H1 (cell line): ENCODE measurements at regions not wholly inside any gene's neighbourhood (a gene's known extent, or its start where the extent isn't known, plus 50 kb on each side); places are given as distances from the start of the nearest gene placed in this dataset.

Source experiments
- CTCF ChIP-seq, 3 experiments: IDR thresholded peaks; 1 replicate in 2 of 3; 2 replicates in 1 of 3; pipeline versions ENCODE4 v1.5.1 to v1.6.1; 2011; ENCODE audit warnings: low read length in 3 of 3, mild to moderate bottlenecking in 3 of 3, inconsistent platforms in 2 of 3, low read depth in 1 of 3, moderate library complexity in 1 of 3; ENCODE audit not compliant: insufficient read depth in 1 of 3; ENCODE audit errors: control extremely low read depth in 1 of 3
- GTF2F1 ChIP-seq: IDR thresholded peaks from 2 replicates; pipeline ENCODE4 v1.6.1; 2012; ENCODE audit warnings: low read depth, low read length, improper control_type of control experiment, borderline replicate concordance
- POLR2A ChIP-seq, 2 experiments: IDR thresholded peaks; 1 replicate in 1 of 2; 2 replicates in 1 of 2; pipeline ENCODE4 v1.6.1; 2011; ENCODE audit warnings: low read depth in 2 of 2, low read length in 2 of 2, mild to moderate bottlenecking in 2 of 2; ENCODE audit errors: control extremely low read depth in 1 of 2
- RAD21 ChIP-seq, 2 experiments: IDR thresholded peaks in 1 of 2; conservative IDR thresholded peaks in 1 of 2; 2 replicates each; pipeline ENCODE4 v1.6.1; 2011; ENCODE audit warnings: low read depth in 2 of 2, low read length in 2 of 2, improper control_type of control experiment in 1 of 2, inconsistent platforms in 1 of 2, mild to moderate bottlenecking in 1 of 2, moderate library complexity in 1 of 2
- SUZ12 ChIP-seq: fragments of 200-600 bp; sonication (generic); IDR thresholded peaks from 2 replicates; pipeline ENCODE4 v1.6.1; 2012; ENCODE audit warnings: mild to moderate bottlenecking, inconsistent platforms, low read length, moderate library complexity, mixed read lengths

GRCh38 chr1:114260805-114261484 is 107.3 kb upstream of the SYT6 start (continued):
- TF ChIP-seq CTCF (IDR thresholded peaks at IDR 0.05; ENCODE audit: control extremely low read depth in 1 of 3, insufficient read depth in 1 of 3, low read depth in 1 of 3, low read length in 3 of 3), result no peak
- no peak for TF ChIP-seq GTF2F1
- no peak for TF ChIP-seq RAD21 (IDR thresholded peaks at IDR 0.05 in 1 of 2, conservative IDR thresholded peaks at IDR 0.05 in 1 of 2; ENCODE audit: low read depth in 2 of 2, low read length in 2 of 2)
- TF ChIP-seq POLR2A (IDR thresholded peaks at IDR 0.05; ENCODE audit: control extremely low read depth in 1 of 2, low read depth in 2 of 2, low read length in 2 of 2), result no peak
- no peak for TF ChIP-seq SUZ12
